Testis (tissue), 2 donors: ENCODE measurements at regions not wholly inside any gene's neighbourhood (a gene's known extent, or its start where the extent isn't known, plus 50 kb on each side); places are given as distances from the start of the nearest gene placed in this dataset.

ENCODE experiments used
- DNase-seq: peaks from one replicate; pipeline ENCODE4 v3.0.0-alpha.2; 2019
- H3K27ac ChIP-seq, 2 donors: fragments of 200-600 bp; sonication (generic); one replicate each; pipeline ENCODE4 v1.5.1; 2019
- H3K27me3 ChIP-seq: fragments of 200-600 bp; sonication (generic); one replicate; pipeline ENCODE4 v1.5.1; 2019
- H3K36me3 ChIP-seq: fragments of 200-600 bp; sonication (generic); one replicate; pipeline ENCODE4 v1.5.1; 2017; ENCODE audit warnings: low read depth; ENCODE audit errors: missing control alignments
- H3K4me1 ChIP-seq: fragments of 200-600 bp; sonication (generic); one replicate; pipeline ENCODE4 v1.5.1; 2019
- H3K4me3 ChIP-seq, 2 donors: fragments of 200-600 bp; sonication (generic); one replicate each; pipeline ENCODE4 v1.5.1; 2017 to 2019
- H3K9me3 ChIP-seq: fragments of 200-600 bp; sonication (generic); one replicate; pipeline ENCODE4 v1.5.1; 2017
- CTCF ChIP-seq, 3 experiments: fragments of 450-650 bp in 2 of 3; fragments of 200-600 bp in 1 of 3; sonication (generic) in 1 of 3; IDR thresholded peaks; one replicate each; pipeline ENCODE4 v1.5.1; 2016 to 2019; ENCODE audit warnings: antibody characterized with exemption in 3 of 3, mild to moderate bottlenecking in 2 of 3, moderate library complexity in 1 of 3
- POLR2A ChIP-seq: fragments of 450-650 bp; IDR thresholded peaks from one replicate; pipeline ENCODE4 v1.6.1; 2017; ENCODE audit warnings: antibody characterized with exemption, mild to moderate bottlenecking, moderate library complexity
- WGBS, 2 donors: methylation state at CpG; one replicate each; pipeline ENCODE4 v1.1.5; 2018; 5-methylcytosine and 5-hydroxymethylcytosine counted together
- intact Hi-C: fragments of 100-400 bp; cut with DNase I; formaldehyde crosslinking; loops from one replicate; pipeline ENCODE4 v1.15.1; 2023; ENCODE audit warnings: low total_unique reads

DNA sequence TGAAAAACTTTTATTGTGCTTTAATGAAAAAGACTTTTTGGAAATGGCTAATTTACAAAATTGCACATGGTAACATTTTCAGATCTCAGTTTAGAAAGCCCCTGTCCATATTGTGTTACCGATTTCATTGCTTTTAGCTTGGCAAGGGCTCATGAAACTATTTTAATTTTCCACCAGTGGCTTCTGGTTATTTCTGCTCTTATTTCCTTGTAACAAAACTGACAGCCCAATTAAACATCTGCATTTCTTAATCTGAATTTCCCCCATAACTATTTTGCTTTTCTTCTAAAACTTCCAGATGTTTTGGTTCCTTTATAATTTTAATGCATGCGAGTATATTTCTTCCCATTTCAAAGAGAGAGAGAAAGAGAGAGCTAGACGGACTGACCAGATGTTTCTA lies 264.8 kb downstream of the PTPRC start:
- no peaks in the 10 kb centered on the region for H3K9me3 ChIP-seq
- 74 to 77% methylated on average over 3 of the region's 3 CpGs for WGBS, 2 donors
- no peaks in the 10 kb centered on the region for H3K27me3 ChIP-seq
- H3K4me1 ChIP-seq = peaks cover 9% of the 10 kb centered on the region
- TF ChIP-seq CTCF (IDR thresholded peaks at IDR 0.05) = no peak
- H3K27ac ChIP-seq = no peak overlapping the region
- intact Hi-C loops = no loop called here
- DNase-seq = no peak
- no peak overlapping the region for H3K4me3 ChIP-seq
- H3K36me3 ChIP-seq = no peaks in the 10 kb centered on the region

DNA sequence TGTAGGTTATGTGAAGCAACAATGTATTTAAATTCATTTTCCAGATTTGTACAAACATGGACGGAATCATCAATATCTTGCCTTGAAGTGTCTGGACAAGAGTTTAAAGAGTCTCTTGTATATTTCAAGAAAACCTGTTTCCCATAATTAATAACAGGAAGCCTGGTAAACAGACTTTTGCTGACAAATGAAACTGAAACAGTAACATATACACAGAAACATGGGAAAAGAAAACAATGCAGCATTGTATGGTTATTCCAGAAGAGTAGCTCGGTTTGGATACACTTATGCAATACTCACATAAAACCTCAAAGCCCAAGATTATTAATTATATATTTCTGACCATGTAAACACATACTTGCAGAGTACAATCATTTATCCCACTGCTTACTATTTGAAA lies 265.5 kb downstream of the PTPRC start:
- no peaks in the 10 kb centered on the region for H3K36me3 ChIP-seq
- H3K9me3 ChIP-seq = no peaks in the 10 kb centered on the region
- TF ChIP-seq POLR2A (no peak), CTCF (IDR thresholded peaks at IDR 0.05) (no peak)
- intact Hi-C loops = no loop called here
- H3K27ac ChIP-seq = peak overlapping the region in 1 of 2 donors; percentile 67
- no peak overlapping the region for H3K4me3 ChIP-seq
- no peak for DNase-seq
- no peaks in the 10 kb centered on the region for H3K27me3 ChIP-seq
- peaks cover 9% of the 10 kb centered on the region for H3K4me1 ChIP-seq
- WGBS, 2 donors = 49 to 53% methylated on average over 2 of the region's 2 CpGs

DNA sequence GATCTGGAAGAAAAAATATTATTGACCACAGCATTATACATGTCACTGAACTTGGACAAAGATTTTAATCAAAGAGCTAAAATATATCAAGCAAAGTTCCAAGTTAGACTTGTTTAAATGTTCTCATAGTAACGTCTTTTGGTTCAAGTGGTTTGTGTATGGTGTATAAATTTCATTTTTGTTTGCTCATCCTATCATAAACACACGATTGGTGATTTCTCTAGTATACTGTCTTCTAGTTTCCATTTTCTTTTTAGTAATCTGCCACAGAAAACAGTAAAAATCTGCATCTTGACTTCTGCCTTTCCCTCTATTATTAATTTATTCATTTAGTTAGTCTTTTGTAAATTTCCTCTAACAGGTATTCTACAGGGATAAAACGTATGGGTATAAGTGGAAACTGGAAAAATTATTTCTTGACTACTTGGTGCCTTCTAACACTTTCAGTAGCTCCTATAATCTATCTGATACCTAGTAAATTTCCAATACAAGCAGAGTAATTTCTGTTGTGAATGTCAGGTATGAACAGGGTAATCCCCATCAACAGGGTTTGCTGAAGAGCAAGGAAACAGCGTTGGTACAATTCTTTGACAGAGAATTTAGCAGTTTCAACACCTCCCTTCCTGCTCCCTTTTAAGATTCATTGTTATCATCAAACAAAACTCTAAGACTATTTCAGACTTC lies 268.0 kb downstream of the PTPRC start:
- no peak overlapping the region for H3K4me3 ChIP-seq
- no peak for TF ChIP-seq POLR2A
- no peak for TF ChIP-seq CTCF (IDR thresholded peaks at IDR 0.05)
- peaks cover 9% of the 10 kb centered on the region for H3K4me1 ChIP-seq
- no peaks in the 10 kb centered on the region for H3K27me3 ChIP-seq
- no peaks in the 10 kb centered on the region for H3K36me3 ChIP-seq
- intact Hi-C loops = no loop called here
- no peak overlapping the region for H3K27ac ChIP-seq
- DNase-seq = no peak
- no peaks in the 10 kb centered on the region for H3K9me3 ChIP-seq
- WGBS, 2 donors = 76 to 81% methylated on average over 4 of the region's 4 CpGs

- Histone ChIP-seq H3K27ac (no peak overlapping the region), H3K4me3 (no peak overlapping the region), H3K9me3 (no peaks in the 10 kb centered on the region), H3K36me3 (no peaks in the 10 kb centered on the region), H3K27me3 (no peaks in the 10 kb centered on the region), H3K4me1 (peaks cover 9% of the 10 kb centered on the region)
- 67 to 68% methylated on average over 3 of the region's 3 CpGs for WGBS, 2 donors
- no peak for TF ChIP-seq POLR2A
- TF ChIP-seq CTCF (IDR thresholded peaks at IDR 0.05) = peak in 1 of 3 experiments; percentile 12
- intact Hi-C loops = no loop called here
- no peak for DNase-seq
Measured at GRCh38 chr1:198907423-198907746, 268.5 kb downstream of the PTPRC start.

- WGBS, 2 donors = 91 to 93% methylated on average over 3 of the region's 3 CpGs
- TF ChIP-seq POLR2A (no peak), CTCF (IDR thresholded peaks at IDR 0.05) (no peak)
- H3K27me3 ChIP-seq = no peaks in the 10 kb centered on the region
- H3K4me3 ChIP-seq = no peak overlapping the region
- H3K36me3 ChIP-seq = no peaks in the 10 kb centered on the region
- H3K4me1 ChIP-seq = peaks cover 5% of the 10 kb centered on the region
- DNase-seq = no peak
- H3K9me3 ChIP-seq = no peaks in the 10 kb centered on the region
- H3K27ac ChIP-seq = no peak overlapping the region
- intact Hi-C loops = no loop called here
Measured at GRCh38 chr1:198908995-198909394, 270.2 kb downstream of the PTPRC start.
